SH-SY5Y (cell line): ENCODE measurements at regions not wholly inside any gene's neighbourhood (a gene's known extent, or its start where the extent isn't known, plus 50 kb on each side); places are given as distances from the start of the nearest gene placed in this dataset.

Experiments
- GATA2 ChIP-seq: IDR thresholded peaks from 2 replicates; pipeline ENCODE4 v1.6.1; 2011; ENCODE audit warnings: mild to moderate bottlenecking, low read depth, low read length
- GATA3 ChIP-seq: IDR thresholded peaks from 2 replicates; pipeline ENCODE4 v1.6.1; 2011; ENCODE audit warnings: low read depth, mild to moderate bottlenecking, low read length, moderate library complexity

- no peak for TF ChIP-seq GATA2
These were observed 421.7 kb upstream of the GOLIM4 start for GRCh38 chr3:168517249-168518071.

DNA sequence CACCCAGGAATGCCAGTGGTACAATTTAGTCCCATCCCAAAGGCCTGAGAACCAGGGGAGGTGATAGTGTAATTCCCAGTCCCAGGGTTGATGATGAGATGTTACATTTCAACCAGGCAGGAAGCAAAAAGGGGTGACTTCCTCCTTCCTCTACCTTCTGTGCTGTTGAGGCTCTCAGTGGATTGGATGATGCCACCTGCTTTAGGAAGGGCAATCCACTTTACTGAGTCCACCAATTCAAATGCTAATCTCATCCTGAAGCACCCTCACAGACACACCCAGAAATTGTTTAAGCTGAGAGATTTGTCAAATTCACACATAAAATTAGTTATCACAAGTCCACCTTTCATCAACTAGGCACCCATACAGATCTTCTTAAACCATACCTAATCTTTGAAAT is 418.5 kb upstream of the GOLIM4 start:
- TF ChIP-seq GATA3 = no peak
- TF ChIP-seq GATA2 = no peak

- TF ChIP-seq GATA3 = no peak
- no peak for TF ChIP-seq GATA2
These were observed 417.1 kb upstream of the GOLIM4 start for GRCh38 chr3:168512802-168513201.

- TF ChIP-seq GATA2 (no peak), GATA3 (no peak)
These were observed 415.8 kb upstream of the GOLIM4 start for GRCh38 chr3:168511428-168512014.

- TF ChIP-seq GATA2 (no peak), GATA3 (no peak)
These were observed 410.9 kb upstream of the GOLIM4 start for GRCh38 chr3:168506589-168506988.

DNA sequence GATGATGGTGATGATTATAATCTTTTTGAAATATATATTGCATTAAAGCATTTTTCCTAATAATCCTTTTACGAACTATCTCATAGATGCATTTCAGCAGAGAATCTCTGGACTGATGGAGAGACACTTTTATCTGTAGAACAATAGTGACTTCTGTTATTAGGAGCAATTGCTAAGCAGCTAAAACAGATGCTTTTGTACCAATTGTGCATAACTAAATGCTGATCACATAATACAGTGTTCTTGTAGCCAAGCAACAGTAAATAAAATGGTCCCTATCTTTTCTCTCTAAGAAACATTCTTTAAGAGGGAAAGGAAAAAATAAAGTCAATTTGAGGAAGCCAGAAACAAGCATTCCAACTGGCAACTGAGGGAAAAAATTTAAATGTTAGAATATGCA is 405.8 kb upstream of the GOLIM4 start:
- TF ChIP-seq GATA3 (no peak), GATA2 (no peak)

DNA sequence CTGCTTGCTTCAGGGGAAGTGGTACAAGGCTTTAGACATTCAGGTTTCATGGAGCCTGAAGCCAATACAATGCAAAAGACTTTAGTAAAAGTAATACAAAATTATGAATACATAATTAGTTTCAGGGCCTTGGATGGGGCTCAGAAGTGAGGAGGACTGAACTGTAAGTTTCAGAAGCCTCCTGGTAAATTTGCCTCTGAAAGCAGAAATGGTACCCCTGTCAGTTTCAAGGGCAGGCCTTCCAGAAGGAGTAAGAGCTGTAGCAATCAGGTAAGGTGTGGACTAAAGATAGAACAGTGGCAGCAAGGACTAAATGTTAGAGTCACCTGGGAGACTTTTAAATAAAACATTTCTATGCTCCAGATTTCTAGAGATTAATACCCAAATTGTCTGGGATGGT is 402.5 kb upstream of the GOLIM4 start:
- no peak for TF ChIP-seq GATA3
- no peak for TF ChIP-seq GATA2

DNA sequence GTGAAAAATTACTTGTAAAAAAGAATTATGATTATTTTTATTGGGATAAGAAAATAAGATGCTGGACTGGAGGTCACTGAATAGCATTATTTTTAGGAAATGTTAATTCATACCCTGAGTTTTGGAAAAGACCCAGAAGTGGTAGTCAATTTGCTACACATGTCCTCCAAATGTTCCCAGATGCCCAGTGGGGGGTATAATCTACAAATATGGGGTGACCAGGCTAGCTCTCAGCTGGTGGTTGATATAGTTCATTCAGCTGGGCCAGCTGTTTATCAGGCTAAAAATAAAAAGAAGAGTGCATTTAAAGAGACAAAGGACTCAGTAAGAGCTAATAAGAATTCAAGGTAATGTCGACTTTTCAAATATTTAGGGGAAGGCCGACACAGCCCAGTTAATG is 402.0 kb upstream of the GOLIM4 start:
- TF ChIP-seq GATA3 (no peak), GATA2 (no peak)

DNA sequence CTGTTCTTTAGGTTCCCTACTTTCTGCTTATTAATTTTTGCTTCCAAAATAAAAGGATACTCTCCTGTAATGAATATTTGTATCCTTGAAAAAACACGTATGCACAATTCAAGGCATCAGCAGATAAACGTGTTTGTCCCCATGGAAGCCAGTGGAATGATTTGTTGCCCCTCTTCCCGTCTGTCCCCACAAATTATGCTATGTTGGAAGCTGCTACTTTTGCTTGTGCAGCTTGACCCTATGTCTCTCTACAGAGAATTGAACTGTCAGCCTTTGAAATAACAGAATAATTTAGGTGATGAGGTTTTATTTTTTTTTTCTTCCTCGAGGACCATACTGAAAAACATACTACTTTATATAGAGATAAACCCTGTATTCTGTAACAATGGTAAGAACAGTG is 401.5 kb upstream of the GOLIM4 start:
- TF ChIP-seq GATA3 = no peak
- no peak for TF ChIP-seq GATA2

DNA sequence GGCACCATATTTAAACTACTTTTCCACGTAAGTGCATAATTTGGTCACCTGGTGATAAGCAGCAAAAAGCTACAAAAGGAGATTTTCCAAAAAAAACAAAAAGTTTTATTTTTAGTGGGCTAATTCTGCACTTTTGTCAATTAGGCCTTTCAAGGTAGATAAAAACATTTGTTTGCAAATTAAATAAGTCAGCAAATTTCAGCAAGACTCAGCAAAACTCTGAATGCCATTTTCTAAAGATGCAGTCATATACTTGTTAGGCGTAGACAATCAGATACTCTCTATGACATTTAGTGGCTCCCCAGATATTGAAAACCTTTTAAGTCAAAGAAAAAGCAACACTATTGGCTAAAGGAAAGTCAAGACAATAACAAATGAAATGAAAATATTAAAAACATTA is 400.2 kb upstream of the GOLIM4 start:
- TF ChIP-seq GATA2 (no peak), GATA3 (no peak)

- TF ChIP-seq GATA3 = no peak
- no peak for TF ChIP-seq GATA2
These were observed 399.5 kb upstream of the GOLIM4 start for GRCh38 chr3:168495270-168495669.

- no peak for TF ChIP-seq GATA2
These were observed 397.9 kb upstream of the GOLIM4 start for GRCh38 chr3:168493412-168494205.

DNA sequence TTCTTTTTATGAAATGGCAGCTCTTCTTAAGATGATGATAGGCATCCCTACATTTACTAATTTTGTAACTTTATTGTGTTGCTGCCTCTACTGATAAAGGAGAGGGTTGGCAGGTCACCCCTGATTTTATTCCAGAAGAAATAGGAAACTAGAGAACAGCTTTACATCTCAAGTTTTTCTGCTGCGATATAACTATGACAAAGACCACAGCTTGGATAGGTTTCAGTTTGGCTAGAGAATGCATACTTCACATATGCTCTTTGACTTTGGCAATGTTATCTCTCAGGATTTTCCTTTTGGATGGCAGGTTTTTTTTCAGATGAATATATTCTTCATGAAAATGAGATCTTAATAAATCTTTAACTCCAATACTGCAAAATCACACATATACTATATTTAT is 395.3 kb upstream of the GOLIM4 start:
- TF ChIP-seq GATA3 (no peak), GATA2 (no peak)

- no peak for TF ChIP-seq GATA3
These were observed 393.6 kb upstream of the GOLIM4 start for GRCh38 chr3:168489301-168489700.

DNA sequence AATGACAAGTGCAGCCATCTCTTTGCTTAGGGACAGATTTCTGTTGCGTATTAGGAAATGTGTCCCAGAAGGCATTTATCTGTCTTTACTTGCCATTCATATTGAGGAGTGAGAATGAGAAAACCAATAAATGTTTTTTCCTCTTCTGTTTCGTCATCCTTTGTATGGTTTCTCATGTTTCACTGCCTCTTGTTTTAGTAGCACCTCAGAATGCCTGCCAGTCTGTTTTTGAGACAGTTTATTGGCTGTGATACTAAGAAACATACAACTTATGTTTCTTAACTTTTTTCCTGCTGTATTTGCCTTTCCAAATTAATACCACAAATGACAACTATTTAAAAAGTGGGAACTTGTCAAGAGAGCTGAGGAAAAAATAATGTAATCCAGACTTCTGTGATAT is 390.2 kb upstream of the GOLIM4 start:
- no peak for TF ChIP-seq GATA3
- no peak for TF ChIP-seq GATA2
